Gastroesophageal sphincter (tissue), 4 donors: ENCODE measurements at regions not wholly inside any gene's neighbourhood (a gene's known extent, or its start where the extent isn't known, plus 50 kb on each side); places are given as distances from the start of the nearest gene placed in this dataset.

Experiments
- ATAC-seq: fragments of 150-250 bp; one replicate; pipeline ENCODE4 v1.9.1; 2016; ENCODE audit warnings: mild to moderate bottlenecking, moderate library complexity
- H3K27ac ChIP-seq, 4 donors: fragments of 200-600 bp; sonication (generic) in 3 of 4; 1 replicate in 3 of 4; 2 replicates in 1 of 4; pipeline ENCODE4 v1.5.1; 2016 to 2019
- H3K27me3 ChIP-seq: fragments of 200-600 bp; sonication (generic); one replicate; pipeline ENCODE4 v1.5.1; 2019
- H3K36me3 ChIP-seq, 2 donors: fragments of 200-600 bp; sonication (generic); one replicate each; pipeline ENCODE4 v1.5.1; 2019; ENCODE audit warnings: control low read depth in 1 of 2
- H3K4me1 ChIP-seq, 3 donors: fragments of 200-600 bp; sonication (generic); 1 replicate in 2 of 3; 2 replicates in 1 of 3; pipeline ENCODE4 v1.5.1; 2016 to 2019; ENCODE audit warnings: control low read depth in 2 of 3
- H3K4me3 ChIP-seq, 2 donors: fragments of 200-600 bp; sonication (generic); one replicate each; pipeline ENCODE4 v1.5.1; 2019; ENCODE audit warnings: mild to moderate bottlenecking in 1 of 2, moderate library complexity in 1 of 2
- H3K9me3 ChIP-seq, 3 donors: fragments of 200-600 bp; sonication (generic); one replicate each; pipeline ENCODE4 v1.5.1; 2017 to 2019; ENCODE audit warnings: control low read depth in 2 of 3
- CTCF ChIP-seq, 4 experiments: fragments of 200-600 bp in 2 of 4; fragments of 450-650 bp in 2 of 4; sonication (generic) in 1 of 4; IDR thresholded peaks; one replicate each; pipeline ENCODE4 v1.5.1; 2017 to 2019; ENCODE audit warnings: antibody characterized with exemption in 4 of 4, mild to moderate bottlenecking in 2 of 4, moderate library complexity in 2 of 4
- EP300 ChIP-seq: sonication (generic); formaldehyde crosslinking; IDR thresholded peaks from one replicate; pipeline ENCODE4 v1.6.1; 2017; ENCODE audit warnings: antibody characterized with exemption, mild to moderate bottlenecking
- POLR2A ChIP-seq, 2 donors: fragments of 450-650 bp; IDR thresholded peaks; one replicate each; pipeline ENCODE4 v1.6.1; 2017; ENCODE audit warnings: antibody characterized with exemption in 2 of 2, mild to moderate bottlenecking in 2 of 2, moderate library complexity in 1 of 2
- POLR2AphosphoS5 ChIP-seq: sonication (generic); formaldehyde crosslinking; IDR thresholded peaks from one replicate; pipeline ENCODE4 v1.6.1; 2017; ENCODE audit warnings: antibody characterized with exemption
- WGBS, 2 donors: methylation state at CpG; one replicate each; pipeline ENCODE4 v1.1.5; 2018; ENCODE audit warnings: low coverage in 1 of 2; 5-methylcytosine and 5-hydroxymethylcytosine counted together

GRCh38 chr12:111022386-111022785 is 102.0 kb upstream of the MYL2 start:
- H3K4me3 ChIP-seq = no peak overlapping the region
- TF ChIP-seq EP300 = no peak
- no peak for TF ChIP-seq POLR2AphosphoS5
- TF ChIP-seq POLR2A (IDR thresholded peaks at IDR 0.05) = no peak
- TF ChIP-seq CTCF (IDR thresholded peaks at IDR 0.05) = no peak
- H3K9me3 ChIP-seq = no peaks in the 10 kb centered on the region
- no peak for ATAC-seq
- WGBS, 2 donors = 69 to 100% methylated on average over 3 to 4 of the region's 4 CpGs
- H3K27me3 ChIP-seq = peaks cover 90% of the 10 kb centered on the region
- no peaks in the 10 kb centered on the region for H3K36me3 ChIP-seq
- H3K4me1 ChIP-seq = no peaks in the 10 kb centered on the region
- no peak overlapping the region for H3K27ac ChIP-seq

- Histone ChIP-seq H3K4me3 (no peak overlapping the region), H3K4me1 (no peaks in the 10 kb centered on the region), H3K27me3 (peaks cover 62% of the 10 kb centered on the region), H3K9me3 (peaks cover 0 to 12% (median 0%) of the 10 kb centered on the region in 3 donors), H3K27ac (no peak overlapping the region), H3K36me3 (no peaks in the 10 kb centered on the region)
- WGBS, 2 donors = 69 to 80% methylated on average over 5 to 6 of the region's 6 CpGs
- TF ChIP-seq POLR2A (IDR thresholded peaks at IDR 0.05) = no peak
- no peak for ATAC-seq
These were observed 94.2 kb upstream of the MYL2 start for GRCh38 chr12:111014547-111014946.

- H3K9me3 ChIP-seq = peaks cover 0 to 12% (median 0%) of the 10 kb centered on the region in 3 donors
- H3K4me3 ChIP-seq = no peak overlapping the region
- ATAC-seq = no peak
- no peak overlapping the region for H3K27ac ChIP-seq
- 72 to 95% methylated on average over 3 of the region's 3 CpGs for WGBS, 2 donors
- no peak for TF ChIP-seq EP300
- no peaks in the 10 kb centered on the region for H3K36me3 ChIP-seq
- H3K27me3 ChIP-seq = peaks cover 66% of the 10 kb centered on the region
- H3K4me1 ChIP-seq = no peaks in the 10 kb centered on the region
These were observed 92.5 kb upstream of the MYL2 start for GRCh38 chr12:111012918-111013317.

- peaks cover 73% of the 10 kb centered on the region for H3K27me3 ChIP-seq
- no peak overlapping the region for H3K27ac ChIP-seq
- no peaks in the 10 kb centered on the region for H3K36me3 ChIP-seq
- WGBS, 2 donors = 88 to 90% methylated on average over 6 to 15 of the region's 15 CpGs
- ATAC-seq = no peak
- no peak overlapping the region for H3K4me3 ChIP-seq
- H3K4me1 ChIP-seq = no peaks in the 10 kb centered on the region
- H3K9me3 ChIP-seq = peaks cover 0 to 12% (median 0%) of the 10 kb centered on the region in 3 donors
- TF ChIP-seq EP300 (no peak), POLR2AphosphoS5 (no peak), POLR2A (IDR thresholded peaks at IDR 0.05) (no peak), CTCF (IDR thresholded peaks at IDR 0.05) (no peak)
These were observed 91.7 kb upstream of the MYL2 start for GRCh38 chr12:111011999-111012600.

- Histone ChIP-seq H3K9me3 (peaks cover 0 to 12% (median 0%) of the 10 kb centered on the region in 3 donors), H3K27ac (no peak overlapping the region), H3K27me3 (peaks cover 76% of the 10 kb centered on the region), H3K4me3 (no peak overlapping the region), H3K36me3 (no peaks in the 10 kb centered on the region), H3K4me1 (no peaks in the 10 kb centered on the region)
- ATAC-seq = no peak
- TF ChIP-seq CTCF (IDR thresholded peaks at IDR 0.05) (no peak), POLR2AphosphoS5 (no peak), EP300 (no peak), POLR2A (IDR thresholded peaks at IDR 0.05) (no peak)
- WGBS, 2 donors = 69 to 73% methylated on average over 4 to 6 of the region's 6 CpGs
These were observed 90.7 kb upstream of the MYL2 start for GRCh38 chr12:111010916-111011657.

GRCh38 chr12:111010061-111010460 is 89.7 kb upstream of the MYL2 start:
- no peaks in the 10 kb centered on the region for H3K36me3 ChIP-seq
- no peaks in the 10 kb centered on the region for H3K4me1 ChIP-seq
- no peak for ATAC-seq
- no peak overlapping the region for H3K4me3 ChIP-seq
- peaks cover 0 to 13% (median 0%) of the 10 kb centered on the region in 3 donors for H3K9me3 ChIP-seq
- peaks cover 81% of the 10 kb centered on the region for H3K27me3 ChIP-seq
- TF ChIP-seq POLR2A (IDR thresholded peaks at IDR 0.05) (no peak), POLR2AphosphoS5 (no peak), CTCF (IDR thresholded peaks at IDR 0.05) (no peak), EP300 (no peak)
- no peak overlapping the region for H3K27ac ChIP-seq
- 64 to 69% methylated on average over 2 to 3 of the region's 3 CpGs for WGBS, 2 donors
